IPS-20b (cell line): ENCODE measurements at regions not wholly inside any gene's neighbourhood (a gene's known extent, or its start where the extent isn't known, plus 50 kb on each side); places are given as distances from the start of the nearest gene placed in this dataset.

Source experiments
- H3K27ac ChIP-seq: one replicate; pipeline ENCODE4 v1.5.1; 2013; ENCODE audit warnings: low read length
- H3K27me3 ChIP-seq: 2 replicates; pipeline ENCODE4 v1.6.1; 2013; ENCODE audit warnings: mild to moderate bottlenecking, low read length, inconsistent platforms; ENCODE audit not compliant: insufficient read depth
- H3K36me3 ChIP-seq: 2 replicates; pipeline ENCODE4 v1.6.1; 2013; ENCODE audit warnings: low read depth, mild to moderate bottlenecking, inconsistent platforms, low read length, moderate library complexity; ENCODE audit not compliant: insufficient read depth
- H3K4me1 ChIP-seq: 2 replicates; pipeline ENCODE4 v1.6.1; 2013; ENCODE audit warnings: mild to moderate bottlenecking, control low read depth, inconsistent platforms, low read length, moderate library complexity; ENCODE audit not compliant: insufficient read depth
- H3K4me3 ChIP-seq: 2 replicates; pipeline ENCODE4 v1.5.1; 2013; ENCODE audit warnings: mild to moderate bottlenecking, low read length, inconsistent platforms
- H3K9ac ChIP-seq: 2 replicates; pipeline ENCODE4 v1.6.1; 2013; ENCODE audit warnings: low read depth, mild to moderate bottlenecking, inconsistent platforms, low read length, moderate library complexity
- H3K9me3 ChIP-seq: 2 replicates; pipeline ENCODE4 v1.6.1; 2013; ENCODE audit warnings: mild to moderate bottlenecking, low read depth, low read length, inconsistent platforms; ENCODE audit not compliant: insufficient read depth

- Histone ChIP-seq H3K36me3 (no peaks in the 10 kb centered on the region), H3K27me3 (no peaks in the 10 kb centered on the region), H3K4me1 (no peaks in the 10 kb centered on the region), H3K9me3 (no peaks in the 10 kb centered on the region), H3K4me3 (no peak overlapping the region), H3K27ac (no peak overlapping the region), H3K9ac (no peak overlapping the region)
Measured at GRCh38 chr18:41674506-41674905, 280.5 kb upstream of the PIK3C3 start.

GRCh38 chr18:41666231-41666630 lies 288.8 kb upstream of the PIK3C3 start:
- H3K27me3 ChIP-seq, result no peaks in the 10 kb centered on the region
- H3K9me3 ChIP-seq, result no peaks in the 10 kb centered on the region
- H3K9ac ChIP-seq, result no peak overlapping the region
- H3K27ac ChIP-seq, result no peak overlapping the region
- no peak overlapping the region for H3K4me3 ChIP-seq
- H3K4me1 ChIP-seq, result no peaks in the 10 kb centered on the region
- H3K36me3 ChIP-seq, result no peaks in the 10 kb centered on the region

DNA sequence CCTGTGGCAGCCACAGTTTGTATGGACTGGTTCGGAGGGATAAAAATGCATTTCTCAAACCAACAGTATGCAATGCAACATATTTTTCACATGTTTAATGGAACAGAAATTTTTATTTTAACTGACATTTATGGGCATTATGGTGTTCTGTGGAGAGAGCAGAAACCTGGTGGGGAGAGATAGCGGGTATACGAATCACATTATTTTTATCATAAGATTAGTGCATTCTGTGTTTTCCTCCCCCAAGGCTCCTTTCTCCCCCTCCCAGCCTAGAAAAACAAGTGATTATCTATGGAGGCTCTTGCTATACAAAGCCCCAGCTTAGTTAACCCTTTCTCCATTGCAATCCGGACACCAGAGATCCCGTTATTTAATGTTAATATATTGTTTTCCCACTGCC lies 289.8 kb upstream of the PIK3C3 start:
- H3K4me3 ChIP-seq, result no peak overlapping the region

DNA sequence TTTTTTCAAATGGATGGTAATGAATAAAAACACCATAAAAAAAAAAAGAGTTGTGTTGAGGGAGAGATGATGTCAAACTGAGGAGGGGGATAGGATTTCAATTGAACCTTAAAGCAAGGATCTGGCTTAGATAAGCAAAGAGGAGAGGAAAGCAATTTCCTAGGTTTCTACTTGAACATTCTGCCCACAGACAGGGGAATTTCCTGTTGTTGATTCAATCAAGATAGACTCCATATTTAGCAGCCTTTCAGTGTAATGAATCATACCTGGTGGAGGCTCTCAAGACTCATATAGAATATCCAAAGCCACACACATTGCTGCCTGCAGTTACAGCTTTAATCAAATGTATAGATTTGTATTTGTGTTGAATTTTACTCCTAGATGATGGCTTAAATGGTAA lies 294.4 kb upstream of the PIK3C3 start:
- Histone ChIP-seq H3K9ac (no peak overlapping the region), H3K4me3 (no peak overlapping the region), H3K4me1 (peaks cover 4% of the 10 kb centered on the region; the same call in 1 of the 2 replicates), H3K9me3 (no peaks in the 10 kb centered on the region), H3K36me3 (no peaks in the 10 kb centered on the region), H3K27me3 (no peaks in the 10 kb centered on the region), H3K27ac (no peak overlapping the region)

More for the DNA sequence above, 289.8 kb upstream of the PIK3C3 start:
- H3K27me3 ChIP-seq, result no peaks in the 10 kb centered on the region
- no peak overlapping the region for H3K27ac ChIP-seq
- no peak overlapping the region for H3K9ac ChIP-seq
- peaks cover 4% of the 10 kb centered on the region; the same call in 1 of the 2 replicates for H3K4me1 ChIP-seq
- H3K9me3 ChIP-seq, result no peaks in the 10 kb centered on the region
- no peaks in the 10 kb centered on the region for H3K36me3 ChIP-seq

DNA sequence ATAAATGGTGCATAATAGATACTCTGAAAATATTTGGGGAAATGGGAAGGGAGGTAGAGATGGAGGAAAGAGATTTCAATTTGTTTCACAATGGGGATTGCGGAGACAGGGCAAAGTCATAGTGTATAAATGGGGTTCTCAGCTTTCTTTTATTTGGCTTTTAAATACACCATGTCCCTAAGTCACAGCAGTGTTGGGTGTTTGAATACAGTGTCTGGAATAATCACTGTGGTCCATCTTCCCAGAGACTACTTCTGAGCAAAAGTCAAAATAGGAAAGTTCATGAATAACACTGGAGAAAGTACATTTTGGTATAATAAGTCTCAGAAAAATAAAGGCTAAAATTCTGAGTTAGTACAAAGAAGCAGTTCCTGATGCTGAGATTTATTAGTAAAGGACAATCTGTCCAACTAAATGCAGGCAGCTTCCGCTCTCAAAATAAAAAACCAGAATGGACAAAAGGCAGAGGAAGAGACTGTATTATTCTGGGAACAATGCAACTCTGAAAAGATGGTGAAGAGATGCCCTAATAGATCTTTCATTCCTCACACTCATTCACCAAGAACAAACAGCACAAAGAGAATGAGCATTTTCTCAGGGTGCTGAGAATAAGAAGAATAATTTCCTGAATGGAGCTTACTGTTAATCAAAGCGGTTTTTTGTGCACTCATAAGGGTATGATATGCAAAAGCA lies 295.4 kb upstream of the PIK3C3 start:
- H3K27me3 ChIP-seq, result no peaks in the 10 kb centered on the region
- H3K27ac ChIP-seq, result no peak overlapping the region
- H3K9me3 ChIP-seq, result no peaks in the 10 kb centered on the region
- H3K9ac ChIP-seq, result no peak overlapping the region
- H3K36me3 ChIP-seq, result no peaks in the 10 kb centered on the region
- no peak overlapping the region for H3K4me3 ChIP-seq
- peaks cover 4% of the 10 kb centered on the region; the same call in 1 of the 2 replicates for H3K4me1 ChIP-seq

DNA sequence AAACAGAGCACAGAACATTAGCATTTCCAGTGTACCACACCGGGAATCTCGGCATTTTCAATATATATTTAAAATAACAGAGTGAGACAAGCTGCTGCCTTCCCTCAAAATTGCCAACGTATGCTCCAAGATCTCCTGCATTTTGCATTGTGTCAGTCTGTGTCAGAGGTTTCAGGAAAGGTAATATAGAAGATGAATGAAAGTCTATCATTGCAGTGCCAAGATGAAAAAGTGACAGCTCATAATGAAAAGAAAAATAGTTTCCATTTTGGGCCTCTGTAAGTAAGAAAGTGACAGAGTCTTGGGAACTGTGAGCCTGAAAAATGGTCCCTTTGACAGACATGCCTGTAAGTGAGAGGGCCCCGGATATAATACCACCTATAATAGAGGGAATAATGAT lies 297.8 kb upstream of the PIK3C3 start:
- Histone ChIP-seq H3K9me3 (no peaks in the 10 kb centered on the region), H3K27me3 (no peaks in the 10 kb centered on the region), H3K4me3 (no peak overlapping the region), H3K4me1 (peaks cover 4% of the 10 kb centered on the region; the same call in 1 of the 2 replicates), H3K36me3 (no peaks in the 10 kb centered on the region), H3K27ac (no peak overlapping the region), H3K9ac (no peak overlapping the region)

- Histone ChIP-seq H3K9ac (no peak overlapping the region), H3K27ac (no peak overlapping the region), H3K36me3 (no peaks in the 10 kb centered on the region), H3K4me1 (no peaks in the 10 kb centered on the region), H3K4me3 (no peak overlapping the region), H3K9me3 (no peaks in the 10 kb centered on the region), H3K27me3 (no peaks in the 10 kb centered on the region)
Measured at GRCh38 chr18:41655074-41655473, 300.0 kb upstream of the PIK3C3 start.

- Histone ChIP-seq H3K9ac (no peak overlapping the region), H3K4me3 (no peak overlapping the region), H3K9me3 (no peaks in the 10 kb centered on the region), H3K4me1 (no peaks in the 10 kb centered on the region), H3K36me3 (no peaks in the 10 kb centered on the region), H3K27me3 (no peaks in the 10 kb centered on the region), H3K27ac (no peak overlapping the region)
Measured at GRCh38 chr18:41647914-41648313, 307.1 kb upstream of the PIK3C3 start.

GRCh38 chr18:41646915-41647620 lies 308.0 kb upstream of the PIK3C3 start:
- Histone ChIP-seq H3K27ac (no peak overlapping the region), H3K27me3 (no peaks in the 10 kb centered on the region), H3K4me1 (no peaks in the 10 kb centered on the region), H3K9ac (no peak overlapping the region), H3K4me3 (no peak overlapping the region), H3K36me3 (no peaks in the 10 kb centered on the region), H3K9me3 (no peaks in the 10 kb centered on the region)

DNA sequence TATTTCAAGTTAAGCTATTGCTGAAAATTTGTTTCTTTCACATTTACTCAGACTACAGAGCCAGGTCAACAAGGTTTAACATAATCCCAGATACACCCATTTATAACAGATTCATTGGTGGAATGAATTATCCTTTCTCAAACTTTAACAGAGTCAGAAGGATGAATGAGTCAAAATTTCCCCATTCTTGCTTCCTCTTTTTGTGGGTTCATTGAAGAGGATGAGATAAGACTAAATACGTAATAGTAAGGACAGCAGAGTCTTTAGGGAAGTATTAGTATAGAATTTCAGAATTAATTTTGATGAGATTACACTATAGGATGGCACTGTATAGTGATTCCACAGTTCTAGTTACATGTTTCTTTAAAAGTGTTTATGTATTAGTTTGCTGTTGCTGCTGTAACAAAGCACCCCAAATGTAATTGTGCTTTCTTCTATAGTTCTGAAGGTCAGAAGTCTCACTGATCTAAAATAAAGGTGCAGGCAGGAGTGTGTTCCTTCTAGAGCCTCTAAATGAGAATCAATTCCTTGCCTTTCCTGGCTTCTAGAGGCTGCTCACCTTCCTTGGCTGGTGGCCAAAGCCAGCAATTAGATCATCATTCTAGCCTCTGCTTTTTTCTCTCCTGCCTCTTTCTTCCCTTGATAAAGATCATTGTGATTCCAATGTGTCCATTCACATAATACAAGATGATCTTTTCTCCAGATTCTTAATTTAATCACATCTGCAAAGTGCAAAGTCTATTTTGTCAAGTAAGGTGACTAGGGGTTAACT lies 309.3 kb upstream of the PIK3C3 start:
- Histone ChIP-seq H3K4me3 (no peak overlapping the region), H3K9me3 (no peaks in the 10 kb centered on the region), H3K4me1 (no peaks in the 10 kb centered on the region), H3K36me3 (no peaks in the 10 kb centered on the region), H3K27me3 (no peaks in the 10 kb centered on the region), H3K9ac (no peak overlapping the region), H3K27ac (no peak overlapping the region)

DNA sequence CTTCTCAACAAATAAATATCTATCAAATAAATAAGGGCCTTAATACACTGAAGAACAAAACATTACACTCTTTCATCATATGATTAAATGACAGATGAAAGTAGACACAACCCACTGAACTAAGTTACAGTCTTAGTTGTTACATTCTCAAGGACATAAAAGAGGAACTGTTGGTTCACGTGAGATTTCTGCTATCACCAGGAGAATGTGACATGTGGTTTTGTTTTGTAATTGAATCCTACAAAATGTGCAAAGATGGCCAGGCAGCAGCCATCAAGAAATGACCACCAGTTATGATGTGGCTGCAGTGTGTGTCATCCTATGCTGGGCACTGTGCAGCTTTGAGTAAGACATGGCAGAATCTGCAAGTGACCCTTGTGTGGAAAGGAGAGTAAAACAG lies 310.6 kb upstream of the PIK3C3 start:
- H3K27me3 ChIP-seq, result no peaks in the 10 kb centered on the region
- no peaks in the 10 kb centered on the region for H3K4me1 ChIP-seq
- no peaks in the 10 kb centered on the region for H3K36me3 ChIP-seq
- no peak overlapping the region for H3K4me3 ChIP-seq
- no peak overlapping the region for H3K27ac ChIP-seq
- no peaks in the 10 kb centered on the region for H3K9me3 ChIP-seq
- no peak overlapping the region for H3K9ac ChIP-seq
